Activated naive CD4-positive, alpha-beta T cell treated with anti-CD3 and anti-CD28 coated beads, Interleukin-2, amount 10 ng/mL, durations not matched to agents 7 days and 5 days (primary cell): ENCODE measurements at regions not wholly inside any gene's neighbourhood (a gene's known extent, or its start where the extent isn't known, plus 50 kb on each side); places are given as distances from the start of the nearest gene placed in this dataset.
"Not testable (repeated sequence)": the region's sequence is repeated elsewhere in the genome, so short reads cannot be mapped to it uniquely, and the experiment has no call there.

ENCODE experiments used
- CTCF ChIA-PET: fragments of 350-600 bp; sonication (Branson Sonifier 250); formaldehyde crosslinking; loops from one replicate; lab custom pipeline; 2021; ENCODE audit warnings: antibody characterized with exemption; lab: Charles Lee
- DNase-seq: peaks from one replicate; pipeline ENCODE4 v3.0.0-alpha.2; 2020
- H3K27ac Mint-ChIP-seq: one replicate; pipeline ENCODE4 v1.8.0; 2021; ENCODE audit warnings: mild to moderate bottlenecking, moderate library complexity, mixed read lengths
- H3K27me3 Mint-ChIP-seq: one replicate; pipeline ENCODE4 v1.8.0; 2021; ENCODE audit warnings: mild to moderate bottlenecking, mixed read lengths
- H3K36me3 Mint-ChIP-seq: one replicate; pipeline ENCODE4 v1.8.0; 2021; ENCODE audit warnings: mixed read lengths
- H3K4me1 Mint-ChIP-seq: one replicate; pipeline ENCODE4 v1.8.0; 2021; ENCODE audit warnings: mixed read lengths
- H3K4me3 Mint-ChIP-seq: one replicate; pipeline ENCODE4 v1.8.0; 2021; ENCODE audit warnings: mild to moderate bottlenecking, moderate library complexity, mixed read lengths
- H3K9me3 Mint-ChIP-seq: one replicate; pipeline ENCODE4 v1.8.0; 2021; ENCODE audit warnings: mixed read lengths

DNA sequence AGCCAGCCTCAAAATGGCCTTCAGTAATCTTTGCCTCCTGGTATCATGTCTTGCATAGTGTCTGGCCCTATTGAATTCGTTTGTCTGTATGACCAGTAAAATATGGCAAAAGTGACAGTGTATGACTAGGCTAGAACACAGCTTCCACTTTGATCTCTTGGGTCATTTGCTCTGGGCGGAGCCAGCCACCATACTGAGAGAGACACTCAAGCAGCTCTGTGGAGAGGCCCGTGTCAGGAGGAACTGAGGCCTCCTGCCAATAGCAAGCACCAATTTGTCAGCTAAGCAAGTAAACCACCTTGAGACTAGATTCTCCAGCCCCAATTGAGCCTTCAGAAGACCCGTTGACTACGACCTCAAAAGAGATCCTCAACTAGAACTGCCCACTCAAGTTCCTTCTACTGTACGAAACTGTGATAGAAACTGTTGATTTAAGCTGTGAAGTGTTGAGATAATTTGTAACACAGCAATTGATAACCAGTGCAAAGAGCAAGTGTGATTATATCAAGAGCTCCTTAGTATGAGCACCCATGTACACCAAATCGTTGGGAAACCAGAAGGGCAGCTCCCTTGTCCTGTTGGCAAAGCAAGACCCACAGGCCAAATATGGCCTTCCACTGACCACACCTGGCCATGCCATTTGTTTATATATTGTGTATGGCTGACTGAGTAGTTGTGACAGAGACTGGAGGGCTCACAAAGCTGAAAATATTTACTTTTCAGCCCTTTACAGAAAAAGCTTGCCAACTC lies 52.7 kb upstream of the SERBP1 start:
- H3K27me3 Mint-ChIP-seq = peaks cover 7% of the 10 kb centered on the region
- H3K9me3 Mint-ChIP-seq = no peaks in the 10 kb centered on the region
- CTCF ChIA-PET = interaction anchor here (1.3 kb wide), 1 partner anchor 18 kb away, joined by 6 read pairs; no protein-coding TSS in a partner anchor
- H3K36me3 Mint-ChIP-seq = no peaks in the 10 kb centered on the region
- H3K27ac Mint-ChIP-seq = no peak overlapping the region
- peaks cover 2% of the 10 kb centered on the region for H3K4me1 Mint-ChIP-seq
- no peak for DNase-seq
- H3K4me3 Mint-ChIP-seq = no peak overlapping the region

DNA sequence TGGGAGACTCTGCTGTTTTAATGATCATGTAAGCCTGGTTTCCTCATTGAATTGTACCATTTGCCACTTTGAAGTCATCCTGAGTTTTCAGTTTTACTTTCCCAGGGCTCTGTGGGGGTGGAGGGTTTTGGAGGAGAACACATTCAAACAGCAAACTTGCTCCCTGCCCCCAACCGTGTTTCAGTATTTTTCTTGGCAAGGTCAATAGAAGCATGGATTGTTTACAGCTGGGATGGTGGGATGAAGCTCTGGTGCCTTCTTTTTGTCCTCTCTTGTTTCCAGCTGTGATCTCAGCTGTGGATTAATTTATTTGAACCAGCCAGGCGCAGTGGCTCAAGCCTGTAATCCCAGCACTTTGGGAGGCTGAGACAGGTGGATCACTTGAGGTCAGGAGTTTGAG lies 54.3 kb upstream of the SERBP1 start:
- no peak overlapping the region for H3K4me3 Mint-ChIP-seq

GRCh38 chr1:67485046-67485811 lies 55.0 kb upstream of the SERBP1 start:
- CTCF ChIA-PET = interaction anchor here (1.5 kb wide), 1 partner anchor 273 kb away, joined by 5 read pairs; no protein-coding TSS in a partner anchor

More for the DNA sequence above, 54.3 kb upstream of the SERBP1 start:
- CTCF ChIA-PET = interaction anchor here (1.5 kb wide), 1 partner anchor 273 kb away, joined by 5 read pairs; no protein-coding TSS in a partner anchor
- no peaks in the 10 kb centered on the region for H3K4me1 Mint-ChIP-seq
- no peak overlapping the region for H3K27ac Mint-ChIP-seq
- no peaks in the 10 kb centered on the region for H3K9me3 Mint-ChIP-seq
- no peak for DNase-seq
- no peaks in the 10 kb centered on the region for H3K36me3 Mint-ChIP-seq
- peaks cover 4% of the 10 kb centered on the region for H3K27me3 Mint-ChIP-seq

DNA sequence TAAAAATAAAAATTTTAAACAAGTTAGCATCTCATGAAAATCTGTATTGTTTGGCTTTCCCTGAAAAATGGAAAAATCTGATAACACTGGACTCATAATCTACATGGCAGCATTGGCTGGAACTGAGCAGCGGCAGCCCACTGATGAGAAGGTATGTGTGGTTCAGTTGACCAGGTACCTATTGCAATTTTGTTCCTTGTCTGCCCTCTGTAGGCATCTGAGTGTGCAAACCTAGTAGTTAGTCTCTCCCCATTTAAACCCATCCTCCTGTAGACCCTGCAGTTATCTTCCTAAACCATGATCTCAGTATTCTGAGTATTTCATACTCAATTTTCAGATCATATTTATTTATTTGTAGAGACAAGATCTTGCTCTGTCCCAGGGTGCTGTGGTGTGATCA lies 59.4 kb upstream of the SERBP1 start:
- CTCF ChIA-PET = interaction anchor here (1.0 to 3.1 kb wide), 3 partner anchors 12 to 276 kb away, joined by 4 to 23 read pairs (median 18); no protein-coding TSS in a partner anchor
- Mint-ChIP-seq H3K4me1 (no peaks in the 10 kb centered on the region), H3K4me3 (no peak overlapping the region), H3K36me3 (no peaks in the 10 kb centered on the region), H3K27me3 (peaks cover 4% of the 10 kb centered on the region), H3K9me3 (no peaks in the 10 kb centered on the region), H3K27ac (no peak overlapping the region)
- DNase-seq = no peak

More at GRCh38 chr1:67485046-67485811, 55.0 kb upstream of the SERBP1 start:
- Mint-ChIP-seq H3K27me3 (peaks cover 2% of the 10 kb centered on the region), H3K4me3 (no peak overlapping the region), H3K4me1 (no peaks in the 10 kb centered on the region), H3K36me3 (no peaks in the 10 kb centered on the region), H3K27ac (no peak overlapping the region), H3K9me3 (no peaks in the 10 kb centered on the region)
- no peak for DNase-seq

DNA sequence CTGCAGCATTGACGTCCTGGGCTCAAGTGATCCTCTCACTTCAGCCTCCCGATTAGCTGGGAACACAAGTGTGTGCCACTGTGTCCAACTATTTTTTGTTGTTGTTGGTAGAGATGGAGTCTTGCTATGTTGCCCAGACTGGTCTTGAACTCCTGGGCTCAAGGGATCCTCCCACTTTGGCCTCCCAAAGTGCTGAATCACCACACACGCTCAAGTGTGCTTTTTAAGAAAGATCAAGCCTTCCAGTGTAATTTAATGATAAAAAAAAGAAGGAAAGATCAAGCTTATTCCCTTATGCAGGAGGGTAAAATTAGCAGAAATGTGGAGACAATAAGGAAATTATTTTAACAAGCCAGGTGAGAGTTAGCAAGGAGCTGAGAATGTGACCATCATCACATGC lies 61.1 kb upstream of the SERBP1 start:
- CTCF ChIA-PET = interaction anchor here (0.5 to 3.1 kb wide), 4 partner anchors 10 to 277 kb away, joined by 3 to 23 read pairs (median 11); no protein-coding TSS in a partner anchor
- H3K27me3 Mint-ChIP-seq = peaks cover 5% of the 10 kb centered on the region
- DNase-seq = no peak
- no peaks in the 10 kb centered on the region for H3K36me3 Mint-ChIP-seq
- no peaks in the 10 kb centered on the region for H3K9me3 Mint-ChIP-seq
- H3K4me1 Mint-ChIP-seq = no peaks in the 10 kb centered on the region
- no peak overlapping the region for H3K4me3 Mint-ChIP-seq
- no peak overlapping the region for H3K27ac Mint-ChIP-seq

GRCh38 chr1:67493148-67493547 lies 62.9 kb upstream of the SERBP1 start:
- H3K4me1 Mint-ChIP-seq = no peaks in the 10 kb centered on the region
- H3K9me3 Mint-ChIP-seq = no peaks in the 10 kb centered on the region
- H3K36me3 Mint-ChIP-seq = no peaks in the 10 kb centered on the region
- peaks cover 7% of the 10 kb centered on the region for H3K27me3 Mint-ChIP-seq
- DNase-seq = no peak
- no peak overlapping the region for H3K4me3 Mint-ChIP-seq
- CTCF ChIA-PET = interaction anchor here (1.9 kb wide), 1 partner anchor 279 kb away, joined by 8 read pairs; no protein-coding TSS in a partner anchor
- H3K27ac Mint-ChIP-seq = no peak overlapping the region

- no peaks in the 10 kb centered on the region for H3K36me3 Mint-ChIP-seq
- no peaks in the 10 kb centered on the region for H3K9me3 Mint-ChIP-seq
- no peak overlapping the region for H3K27ac Mint-ChIP-seq
- no peak overlapping the region for H3K4me3 Mint-ChIP-seq
- DNase-seq = no peak
- CTCF ChIA-PET = interaction anchor here (3.3 kb wide), 1 partner anchor 282 kb away, joined by 25 read pairs; no protein-coding TSS in a partner anchor
- peaks cover 4% of the 10 kb centered on the region for H3K27me3 Mint-ChIP-seq
- peaks cover 1% of the 10 kb centered on the region for H3K4me1 Mint-ChIP-seq
Observed at GRCh38 chr1:67495327-67495726, 65.1 kb upstream of the SERBP1 start.

DNA sequence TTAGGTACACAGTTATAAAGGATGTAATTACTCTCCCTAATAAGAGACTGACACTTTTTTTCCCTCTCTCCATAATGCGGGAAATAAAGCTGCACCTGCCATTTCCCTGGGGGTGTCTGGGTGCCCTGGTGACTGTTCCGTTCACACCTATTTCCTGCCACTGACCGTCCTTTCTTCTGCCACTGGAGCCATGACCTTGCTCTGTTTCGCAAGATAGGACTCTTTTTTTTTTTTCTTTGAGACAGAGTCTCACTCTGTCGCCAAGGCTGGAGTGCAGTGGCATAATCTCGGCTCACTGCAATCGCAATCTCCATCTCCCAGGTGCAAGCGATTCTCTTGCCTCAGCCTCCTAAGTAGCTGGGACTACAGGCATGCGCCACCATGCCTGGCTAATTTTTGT lies 66.1 kb upstream of the SERBP1 start:
- Mint-ChIP-seq H3K36me3 (no peaks in the 10 kb centered on the region), H3K27ac (no peak overlapping the region), H3K9me3 (no peaks in the 10 kb centered on the region), H3K4me1 (peaks cover 5% of the 10 kb centered on the region), H3K4me3 (no peak overlapping the region), H3K27me3 (peaks cover 8% of the 10 kb centered on the region)
- DNase-seq = no peak
- CTCF ChIA-PET = interaction anchor here (1.5 to 3.3 kb wide), 3 partner anchors 262 to 515 kb away, joined by 3 to 25 read pairs (median 9); no protein-coding TSS in a partner anchor

GRCh38 chr1:67500413-67500959 lies 70.3 kb upstream of the SERBP1 start:
- CTCF ChIA-PET = interaction anchor here (0.7 to 5.7 kb wide), 34 partner anchors 9 to 775 kb away, joined by 3 to 125 read pairs (median 4); no protein-coding TSS in a partner anchor
- no peaks in the 10 kb centered on the region for H3K36me3 Mint-ChIP-seq
- peaks cover 5% of the 10 kb centered on the region for H3K4me1 Mint-ChIP-seq
- no peak overlapping the region for H3K27ac Mint-ChIP-seq
- peak; percentile 92 for DNase-seq
- no peaks in the 10 kb centered on the region for H3K9me3 Mint-ChIP-seq
- H3K4me3 Mint-ChIP-seq = peak overlapping the region; percentile 18
- H3K27me3 Mint-ChIP-seq = peaks cover 21% of the 10 kb centered on the region

DNA sequence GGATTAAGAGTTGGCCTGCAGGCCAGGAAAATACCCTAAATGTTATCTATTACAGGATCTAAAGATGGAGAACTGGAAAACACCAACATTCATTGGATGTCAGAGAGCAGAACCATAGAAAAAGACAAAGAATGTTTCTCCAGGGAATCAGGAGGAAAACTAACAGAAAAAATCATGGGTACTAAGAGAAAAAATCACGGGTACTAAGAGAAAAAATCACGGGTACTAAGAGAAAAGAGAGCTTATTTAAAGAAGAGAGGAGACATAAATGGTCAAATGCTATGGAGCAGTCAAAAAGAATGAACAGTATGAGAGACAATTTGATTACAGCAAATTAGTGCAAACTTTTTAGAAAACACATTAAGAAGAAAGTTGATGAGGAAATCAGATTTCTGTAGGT lies 73.8 kb upstream of the SERBP1 start:
- Mint-ChIP-seq H3K27ac (no peak overlapping the region), H3K9me3 (no peaks in the 10 kb centered on the region), H3K4me1 (peaks cover 5% of the 10 kb centered on the region), H3K36me3 (no peaks in the 10 kb centered on the region), H3K27me3 (peaks cover 17% of the 10 kb centered on the region), H3K4me3 (no peak overlapping the region)
- DNase-seq = no peak
- CTCF ChIA-PET = interaction anchor here (0.8 to 5.7 kb wide), 3 partner anchors 16 to 290 kb away, joined by 3 to 125 read pairs (median 4); no protein-coding TSS in a partner anchor

DNA sequence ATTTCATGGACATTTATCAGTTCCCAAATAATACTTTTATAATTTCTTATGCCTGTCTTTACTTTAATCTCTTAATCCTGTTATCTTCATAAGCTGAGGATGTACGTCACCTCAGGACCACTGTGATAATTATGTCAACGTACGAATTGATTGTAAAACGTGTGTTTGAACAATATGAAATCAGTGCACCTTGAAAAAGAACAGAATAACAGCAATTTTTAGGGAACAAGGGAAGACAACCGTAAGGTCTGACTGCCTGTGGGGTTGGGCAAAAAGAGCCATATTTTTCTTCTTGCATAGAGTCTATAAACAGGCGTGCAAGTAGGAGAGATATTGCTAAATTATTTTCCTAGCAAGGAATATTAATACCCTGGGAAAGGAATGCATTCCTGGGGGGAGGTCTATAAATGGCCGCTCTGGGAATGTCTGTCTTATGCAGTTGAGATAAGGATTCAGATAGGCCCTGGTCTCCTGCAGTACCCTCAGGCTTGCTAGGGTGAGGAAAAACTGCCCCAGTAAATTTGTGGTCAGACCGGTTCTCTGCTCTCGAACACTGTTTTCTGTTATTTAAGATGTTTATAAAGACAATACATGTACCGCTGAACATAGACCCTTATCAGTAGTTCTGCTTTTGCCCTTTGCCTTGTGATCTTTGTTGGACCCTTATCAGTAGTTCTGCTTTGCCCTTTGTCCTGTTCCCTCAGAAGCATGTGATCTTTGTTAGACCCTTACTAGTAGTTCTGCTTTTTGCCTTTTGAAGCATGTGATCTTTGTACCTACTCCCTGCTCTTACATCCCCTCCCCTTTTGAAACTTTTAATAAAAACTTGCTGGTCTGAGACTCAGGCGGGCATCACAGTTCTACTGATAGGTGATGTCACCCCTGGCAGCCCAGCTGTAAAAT lies 83.4 kb upstream of the SERBP1 start:
- DNase-seq, H3K27ac Mint-ChIP-seq, CTCF ChIA-PET, H3K36me3 Mint-ChIP-seq, H3K4me3 Mint-ChIP-seq, H3K9me3 Mint-ChIP-seq, H3K4me1 Mint-ChIP-seq, H3K27me3 Mint-ChIP-seq: not testable (repeated sequence)

GRCh38 chr1:67514300-67514699 lies 84.1 kb upstream of the SERBP1 start:
- CTCF ChIA-PET = interaction anchor here (1.0 kb wide), 1 partner anchor 15 kb away, joined by 3 read pairs; no protein-coding TSS in a partner anchor

GRCh38 chr1:67514786-67515185 lies 84.6 kb upstream of the SERBP1 start:
- H3K4me3 Mint-ChIP-seq = no peak overlapping the region
- H3K4me1 Mint-ChIP-seq = no peaks in the 10 kb centered on the region
- H3K36me3 Mint-ChIP-seq = no peaks in the 10 kb centered on the region
- peaks cover 9% of the 10 kb centered on the region for H3K9me3 Mint-ChIP-seq
- DNase-seq = no peak
- H3K27ac Mint-ChIP-seq = no peak overlapping the region
- CTCF ChIA-PET = interaction anchor here (1.0 kb wide), 1 partner anchor 14 kb away, joined by 3 read pairs; no protein-coding TSS in a partner anchor
- H3K27me3 Mint-ChIP-seq = peaks cover 8% of the 10 kb centered on the region

More at GRCh38 chr1:67514300-67514699, 84.1 kb upstream of the SERBP1 start:
- Mint-ChIP-seq H3K27me3 (peaks cover 8% of the 10 kb centered on the region), H3K27ac (no peak overlapping the region), H3K9me3 (peaks cover 9% of the 10 kb centered on the region), H3K4me1 (no peaks in the 10 kb centered on the region), H3K36me3 (no peaks in the 10 kb centered on the region), H3K4me3 (no peak overlapping the region)
- DNase-seq = no peak
